H1 (cell line): ENCODE measurements at regions not wholly inside any gene's neighbourhood (a gene's known extent, or its start where the extent isn't known, plus 50 kb on each side); places are given as distances from the start of the nearest gene placed in this dataset.

ENCODE experiments used
- CHD2 ChIP-seq: IDR thresholded peaks from 2 replicates; pipeline ENCODE4 v1.6.1; 2012; ENCODE audit warnings: low read length, improper control_type of control experiment
- EZH2 ChIP-seq: fragments of 200-600 bp; sonication (generic); IDR thresholded peaks from 2 replicates; pipeline ENCODE4 v1.7.1; 2012; ENCODE audit warnings: low read depth, mild to moderate bottlenecking, moderate library complexity, low read length, inconsistent platforms; ENCODE audit not compliant: severe bottlenecking
- JUN ChIP-seq: IDR thresholded peaks from 2 replicates; pipeline ENCODE4 v1.6.1; 2011; ENCODE audit warnings: low read depth, mild to moderate bottlenecking, improper control_type of control experiment, low read length
- MAFK ChIP-seq: IDR thresholded peaks from 2 replicates; pipeline ENCODE4 v1.6.1; 2012; ENCODE audit warnings: low read depth, mild to moderate bottlenecking, improper control_type of control experiment, low read length
- RXRA ChIP-seq: IDR thresholded peaks from 2 replicates; pipeline ENCODE4 v1.6.1; 2011; ENCODE audit warnings: low read depth, mild to moderate bottlenecking, low read length, moderate library complexity; ENCODE audit not compliant: insufficient read depth
- TAF1 ChIP-seq: IDR thresholded peaks from 2 replicates; pipeline ENCODE4 v1.6.1; 2011; ENCODE audit warnings: mild to moderate bottlenecking, low read depth, low read length
- TF ChIP-seq, protein P1 (sequence below): IDR thresholded peaks from 2 replicates; pipeline ENCODE4 v1.6.1; 2011; ENCODE audit warnings: low read depth, mild to moderate bottlenecking, low read length; ENCODE audit not compliant: insufficient read depth

DNA sequence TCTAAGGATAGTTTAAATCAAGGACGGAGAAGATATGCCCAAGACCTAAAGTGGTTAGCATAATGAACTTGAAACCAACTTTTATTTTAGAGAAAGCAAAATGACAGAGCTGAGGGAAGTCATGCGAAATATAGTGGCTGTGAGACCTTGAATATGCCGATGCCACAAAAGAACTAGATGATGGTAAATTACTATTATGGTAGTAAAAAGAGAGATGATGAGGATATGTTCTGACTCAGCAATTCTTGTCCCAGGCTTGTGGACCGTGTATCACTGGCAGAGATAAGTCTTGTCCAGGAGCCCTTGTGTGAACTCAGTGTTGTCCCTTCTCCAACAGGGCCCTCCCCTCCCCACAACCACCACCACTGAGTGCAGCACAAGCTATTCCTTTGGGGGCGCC lies 1605.6 kb upstream of the TENM3 start:
- TF ChIP-seq EZH2 (no peak), CHD2 (no peak), MAFK (peak; percentile 39; the same call in 1 of the 2 replicates), RXRA (no peak), TAF1 (no peak), JUN (no peak)
- TF ChIP-seq, protein P1, sequence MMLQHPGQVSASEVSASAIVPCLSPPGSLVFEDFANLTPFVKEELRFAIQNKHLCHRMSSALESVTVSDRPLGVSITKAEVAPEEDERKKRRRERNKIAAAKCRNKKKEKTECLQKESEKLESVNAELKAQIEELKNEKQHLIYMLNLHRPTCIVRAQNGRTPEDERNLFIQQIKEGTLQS = no peak
